Uterus (tissue), 2 donors: ENCODE measurements at regions not wholly inside any gene's neighbourhood (a gene's known extent, or its start where the extent isn't known, plus 50 kb on each side); places are given as distances from the start of the nearest gene placed in this dataset.

ENCODE experiments used
- CTCF ChIP-seq, 4 experiments: fragments of 200-600 bp in 2 of 4; fragments of 450-650 bp in 2 of 4; sonication (generic) in 2 of 4; IDR thresholded peaks; one replicate each; pipeline ENCODE4 v1.5.1; 2016 to 2019; ENCODE audit warnings: antibody characterized with exemption in 4 of 4, mild to moderate bottlenecking in 2 of 4, moderate library complexity in 1 of 4
- POLR2A ChIP-seq, 2 donors: fragments of 450-650 bp; IDR thresholded peaks; one replicate each; pipeline ENCODE4 v1.6.1; 2016; ENCODE audit warnings: antibody characterized with exemption in 2 of 2, mild to moderate bottlenecking in 1 of 2, moderate library complexity in 1 of 2

- no peak for TF ChIP-seq CTCF (IDR thresholded peaks at IDR 0.05)
- no peak for TF ChIP-seq POLR2A (IDR thresholded peaks at IDR 0.05)
Observed at GRCh38 chr12:84480803-84481202, 431.8 kb downstream of the SLC6A15 start.
